Head of caudate nucleus (tissue), 42 donors: ENCODE measurements at regions not wholly inside any gene's neighbourhood (a gene's known extent, or its start where the extent isn't known, plus 50 kb on each side); places are given as distances from the start of the nearest gene placed in this dataset.

Experiments used
- DNase-seq, 42 donors: peaks; one replicate each; pipeline versions ENCODE4 v3.0.0 to v3.0.0-alpha.2; 2020 to 2021; ENCODE audit warnings: mixed read lengths in 7 of 42
- intact Hi-C: fragments of 100-400 bp; cut with DNase I; formaldehyde crosslinking; loops from one replicate; pipeline ENCODE4 v1.15.0; 2022

- DNase-seq, result no peak
These were observed 1178.0 kb downstream of the UQCRFS1 start for GRCh38 chr19:28034936-28035335.

GRCh38 chr19:28028881-28029444 lies 1184.0 kb downstream of the UQCRFS1 start:
- no peak for DNase-seq
- intact Hi-C loops, result no loop called here

More at GRCh38 chr19:28034936-28035335, 1178.0 kb downstream of the UQCRFS1 start:
- intact Hi-C loops, result no loop called here

- DNase-seq, result no peak
- intact Hi-C loops, result no loop called here
These were observed 1185.8 kb downstream of the UQCRFS1 start for GRCh38 chr19:28027116-28027515.

- intact Hi-C loops, result no loop called here
- DNase-seq, result no peak
These were observed 1186.3 kb downstream of the UQCRFS1 start for GRCh38 chr19:28026636-28027035.

GRCh38 chr19:28024920-28025319 lies 1188.0 kb downstream of the UQCRFS1 start:
- no peak for DNase-seq
- intact Hi-C loops, result no loop called here

GRCh38 chr19:28023064-28023463 lies 1189.9 kb downstream of the UQCRFS1 start:
- intact Hi-C loops, result no loop called here
- no peak for DNase-seq

- intact Hi-C loops, result no loop called here
- no peak for DNase-seq
These were observed 1190.4 kb downstream of the UQCRFS1 start for GRCh38 chr19:28022506-28022905.

- intact Hi-C loops, result no loop called here
- DNase-seq, result no peak
These were observed 1191.4 kb downstream of the UQCRFS1 start for GRCh38 chr19:28021259-28022185.

- intact Hi-C loops, result no loop called here
These were observed 1192.2 kb downstream of the UQCRFS1 start for GRCh38 chr19:28020619-28021258.

GRCh38 chr19:28019901-28020300 lies 1193.0 kb downstream of the UQCRFS1 start:
- no peak for DNase-seq
- intact Hi-C loops, result no loop called here

More at GRCh38 chr19:28020619-28021258, 1192.2 kb downstream of the UQCRFS1 start:
- no peak for DNase-seq

GRCh38 chr19:28019371-28019770 lies 1193.6 kb downstream of the UQCRFS1 start:
- intact Hi-C loops, result no loop called here
- no peak for DNase-seq

GRCh38 chr19:28018499-28018898 lies 1194.5 kb downstream of the UQCRFS1 start:
- no peak for DNase-seq
- intact Hi-C loops, result no loop called here

- peak in 1 of 42 donors; percentile 17 for DNase-seq
- intact Hi-C loops, result no loop called here
These were observed 1198.1 kb downstream of the UQCRFS1 start for GRCh38 chr19:28014615-28015405.

- intact Hi-C loops, result no loop called here
- DNase-seq, result no peak
These were observed 1200.6 kb downstream of the UQCRFS1 start for GRCh38 chr19:28012361-28012760.

- intact Hi-C loops, result no loop called here
- DNase-seq, result peak in 1 of 42 donors; percentile 33
These were observed 1202.3 kb downstream of the UQCRFS1 start for GRCh38 chr19:28010656-28011055.

GRCh38 chr19:28009696-28010095 lies 1203.3 kb downstream of the UQCRFS1 start:
- no peak for DNase-seq
- intact Hi-C loops, result no loop called here

- DNase-seq, result no peak
- intact Hi-C loops, result no loop called here
These were observed 1204.3 kb downstream of the UQCRFS1 start for GRCh38 chr19:28008695-28009094.

GRCh38 chr19:28003543-28003942 lies 1209.4 kb downstream of the UQCRFS1 start:
- no peak for DNase-seq
- intact Hi-C loops, result no loop called here

GRCh38 chr19:27997069-27997468 lies 1215.9 kb downstream of the UQCRFS1 start:
- intact Hi-C loops, result no loop called here
- DNase-seq, result no peak
